Uterus (tissue), 2 donors: ENCODE measurements at regions not wholly inside any gene's neighbourhood (a gene's known extent, or its start where the extent isn't known, plus 50 kb on each side); places are given as distances from the start of the nearest gene placed in this dataset.

Experiments used
- CTCF ChIP-seq, 4 experiments: fragments of 200-600 bp in 2 of 4; fragments of 450-650 bp in 2 of 4; sonication (generic) in 2 of 4; IDR thresholded peaks; one replicate each; pipeline ENCODE4 v1.5.1; 2016 to 2019; ENCODE audit warnings: antibody characterized with exemption in 4 of 4, mild to moderate bottlenecking in 2 of 4, moderate library complexity in 1 of 4
- POLR2A ChIP-seq, 2 donors: fragments of 450-650 bp; IDR thresholded peaks; one replicate each; pipeline ENCODE4 v1.6.1; 2016; ENCODE audit warnings: antibody characterized with exemption in 2 of 2, mild to moderate bottlenecking in 1 of 2, moderate library complexity in 1 of 2

DNA sequence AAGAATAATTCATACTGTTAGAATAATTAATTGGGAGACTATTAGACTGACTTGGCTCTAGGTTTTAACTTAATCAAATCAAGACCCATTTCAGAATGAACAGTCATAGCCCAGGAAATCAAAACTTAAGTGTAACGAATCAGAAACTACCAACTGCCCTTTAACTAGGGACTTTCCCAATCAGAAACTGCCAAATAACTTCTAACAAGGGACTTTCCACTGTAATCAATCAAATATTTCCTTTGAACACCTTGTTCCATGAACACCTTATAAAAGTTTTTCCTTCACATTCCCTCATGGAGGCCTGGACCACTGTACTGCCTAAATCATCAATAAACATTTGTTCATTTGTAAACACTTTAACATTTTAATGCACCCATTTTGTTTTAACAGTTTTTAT lies 1054.7 kb upstream of the TMPRSS15 start:
- TF ChIP-seq CTCF (IDR thresholded peaks at IDR 0.05) (no peak), POLR2A (IDR thresholded peaks at IDR 0.05) (no peak)
